Caki2 (cell line): ENCODE measurements at regions not wholly inside any gene's neighbourhood (a gene's known extent, or its start where the extent isn't known, plus 50 kb on each side); places are given as distances from the start of the nearest gene placed in this dataset.
A peak's percentile ranks its signal among the peaks of the same experiment; 100 is the strongest.
"Not testable (repeated sequence)": the region's sequence is repeated elsewhere in the genome, so short reads cannot be mapped to it uniquely, and the experiment has no call there.

Source experiments
- DNase-seq: peaks from one replicate; pipeline ENCODE4 v3.0.0-alpha.2; 2015; ENCODE audit warnings: low read depth
- in situ Hi-C: cut with HindIII; loops from 2 replicates; pipeline ENCODE4 v1.10.0; 2016; ENCODE audit warnings: low sequenced_read_pairs, low pct_unique_long_range_greater_than_20kb, mixed read lengths

GRCh38 chr21:14841511-14842472 lies 223.0 kb downstream of the NRIP1 start:
- no peak for DNase-seq
- in situ Hi-C loops, result no loop called here

DNA sequence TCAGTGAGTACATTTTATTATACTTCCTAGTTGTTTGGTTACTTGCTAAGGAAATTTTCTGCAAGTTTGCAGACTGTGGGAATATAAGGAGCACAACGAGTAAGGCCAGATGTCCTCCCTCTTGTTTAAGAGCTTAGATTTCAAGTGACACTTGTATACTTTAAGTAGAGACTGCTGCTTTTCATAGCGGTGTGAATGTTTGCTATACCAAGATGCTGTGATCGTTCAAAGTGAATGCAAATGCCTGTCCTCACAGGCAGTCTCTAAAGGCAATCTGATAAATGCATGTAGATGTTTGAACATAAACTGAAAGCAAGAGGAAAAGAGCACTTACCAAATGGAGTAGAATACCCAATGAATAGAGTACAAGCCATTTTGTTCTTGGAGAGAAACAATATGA lies 226.4 kb downstream of the NRIP1 start:
- in situ Hi-C loops, result no loop called here
- no peak for DNase-seq

DNA sequence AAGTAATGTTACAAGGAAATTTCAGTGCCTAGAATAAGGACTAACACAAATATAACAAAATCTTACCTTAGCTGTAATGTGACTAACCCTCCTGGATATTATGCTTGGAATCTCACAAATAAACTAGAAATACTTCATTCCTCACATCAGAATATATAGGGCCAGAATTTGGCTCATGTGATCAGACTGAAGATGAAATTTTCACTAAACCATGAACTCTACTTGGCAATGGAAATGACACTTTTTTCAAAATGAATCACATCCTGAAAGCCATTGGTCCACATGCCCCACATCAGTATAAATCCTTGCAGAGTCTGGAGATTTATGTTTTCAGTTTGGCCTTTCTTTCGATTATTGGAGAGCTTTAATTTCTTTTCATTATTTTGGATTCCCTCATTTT lies 227.8 kb downstream of the NRIP1 start:
- DNase-seq, result no peak
- in situ Hi-C loops, result no loop called here

- in situ Hi-C loops, result no loop called here
- no peak for DNase-seq
Measured at GRCh38 chr21:14833666-14834351, 231.0 kb downstream of the NRIP1 start.

DNA sequence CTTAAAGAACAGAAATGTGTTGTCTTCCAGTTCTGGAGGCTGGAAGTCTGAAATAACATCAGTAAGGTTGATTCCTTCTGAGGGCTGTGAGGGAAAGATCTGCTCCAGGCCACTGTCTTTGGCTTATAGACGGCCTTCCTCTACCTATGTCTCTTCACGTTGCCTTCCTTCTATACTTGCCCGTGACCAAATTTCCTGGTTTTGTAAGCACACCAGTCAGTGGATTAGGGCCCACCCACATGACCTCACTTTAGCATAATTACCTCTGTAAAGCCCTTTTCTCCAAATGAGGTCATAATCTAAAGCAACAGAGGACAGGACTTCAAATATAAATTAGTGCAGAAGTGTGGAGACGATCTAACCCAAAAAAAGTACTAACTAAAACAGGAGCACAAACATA lies 231.6 kb downstream of the NRIP1 start:
- in situ Hi-C loops, result no loop called here
- DNase-seq, result no peak

DNA sequence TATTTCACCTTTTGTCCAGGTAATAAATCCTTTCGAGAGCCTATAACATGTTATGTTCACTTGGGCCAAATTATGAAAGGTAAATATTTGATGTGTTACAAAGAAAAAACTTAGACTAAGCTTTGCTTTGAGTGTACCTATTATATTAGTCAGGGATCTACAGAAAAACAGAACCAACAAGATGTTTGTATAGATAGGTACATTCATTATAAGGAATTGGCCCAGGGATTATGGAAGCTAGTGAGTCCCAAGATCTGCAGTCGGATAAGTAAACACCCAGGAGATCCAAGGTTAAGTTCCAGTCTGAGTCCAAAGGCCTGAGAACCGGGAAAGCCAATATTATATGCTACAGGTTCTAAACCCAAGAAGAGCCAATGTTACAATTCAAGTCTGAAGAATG lies 234.5 kb downstream of the NRIP1 start:
- no peak for DNase-seq
- in situ Hi-C loops, result no loop called here

DNA sequence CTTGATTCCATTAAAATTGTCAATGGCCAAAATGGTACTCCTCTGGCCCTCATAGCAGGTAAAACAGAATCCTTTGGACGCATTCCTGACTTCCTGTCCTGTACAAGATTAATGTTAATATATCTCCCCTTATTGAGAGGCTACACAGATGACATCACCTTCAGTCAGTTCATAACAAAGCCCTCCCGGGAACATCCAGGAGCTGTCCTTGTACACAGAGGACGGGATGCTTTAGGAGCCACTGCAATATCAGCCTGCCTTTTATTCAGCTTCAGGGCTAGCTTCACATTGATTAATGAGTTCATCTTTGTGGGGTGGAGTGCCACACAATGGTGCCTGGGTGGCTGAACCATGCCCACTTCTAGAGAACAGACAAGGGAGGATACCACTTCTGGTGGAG lies 235.1 kb downstream of the NRIP1 start:
- DNase-seq, result no peak
- in situ Hi-C loops, result no loop called here

DNA sequence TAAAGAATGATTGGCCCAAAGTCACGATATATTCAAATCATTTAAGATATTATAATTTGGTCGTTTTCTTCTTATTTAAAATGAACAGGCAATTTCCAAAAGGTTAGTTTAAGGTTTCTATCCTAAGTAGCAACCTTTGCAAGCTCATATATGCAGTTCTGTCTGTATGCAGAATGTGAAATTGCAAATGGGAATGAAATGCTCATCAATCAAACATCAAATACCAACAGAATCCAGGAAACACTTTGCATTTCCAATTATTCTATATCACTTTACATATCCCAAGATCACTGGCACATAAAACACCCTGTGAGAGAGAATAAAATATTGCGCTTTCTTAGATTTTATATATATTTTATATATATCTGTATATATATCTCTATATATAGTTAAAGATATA lies 237.3 kb downstream of the NRIP1 start:
- in situ Hi-C loops, result no loop called here
- no peak for DNase-seq

- in situ Hi-C loops, result no loop called here
- DNase-seq, result no peak
Measured at GRCh38 chr21:14826630-14827029, 238.2 kb downstream of the NRIP1 start.

GRCh38 chr21:14825514-14825974 lies 239.3 kb downstream of the NRIP1 start:
- in situ Hi-C loops, result no loop called here

DNA sequence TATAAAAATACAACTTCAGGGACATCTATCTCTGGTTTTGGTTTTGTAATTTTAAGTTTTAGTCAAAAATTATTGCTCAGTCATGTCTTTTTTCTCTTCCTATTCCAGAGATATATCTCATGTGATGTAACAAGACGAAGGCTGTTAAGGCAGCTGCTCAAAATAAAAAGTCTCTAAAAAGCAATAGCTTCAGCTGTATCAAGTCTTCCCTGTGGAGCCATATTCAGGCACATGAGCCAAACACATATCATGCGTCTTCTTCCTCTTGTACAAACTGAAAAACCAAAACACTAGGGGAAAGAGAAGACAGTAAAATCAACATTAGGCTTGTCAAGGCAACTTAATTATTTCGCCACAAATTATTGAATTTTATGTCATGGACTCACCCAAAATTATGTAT lies 240.7 kb downstream of the NRIP1 start:
- in situ Hi-C loops, result no loop called here
- no peak for DNase-seq

More at GRCh38 chr21:14825514-14825974, 239.3 kb downstream of the NRIP1 start:
- DNase-seq, result no peak

DNA sequence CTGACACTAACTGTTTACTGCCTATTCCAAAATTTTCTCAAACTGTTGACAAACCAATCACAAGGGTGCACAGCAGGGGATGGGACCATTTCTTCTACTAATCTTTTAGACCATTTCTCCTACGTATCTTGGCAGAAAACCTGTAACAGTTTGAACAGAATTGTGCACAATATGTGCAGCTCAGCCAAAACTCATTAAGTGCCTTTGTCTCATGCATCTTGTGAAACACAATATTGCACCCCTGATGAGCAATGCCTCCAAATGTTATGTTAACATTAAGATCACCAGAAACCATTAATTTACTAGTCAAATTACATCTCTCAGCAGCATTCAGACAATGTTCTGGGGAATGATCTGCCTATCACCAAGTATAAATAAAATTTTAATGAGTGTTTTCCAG lies 247.5 kb downstream of the NRIP1 start:
- DNase-seq, result no peak
- in situ Hi-C loops, result no loop called here

DNA sequence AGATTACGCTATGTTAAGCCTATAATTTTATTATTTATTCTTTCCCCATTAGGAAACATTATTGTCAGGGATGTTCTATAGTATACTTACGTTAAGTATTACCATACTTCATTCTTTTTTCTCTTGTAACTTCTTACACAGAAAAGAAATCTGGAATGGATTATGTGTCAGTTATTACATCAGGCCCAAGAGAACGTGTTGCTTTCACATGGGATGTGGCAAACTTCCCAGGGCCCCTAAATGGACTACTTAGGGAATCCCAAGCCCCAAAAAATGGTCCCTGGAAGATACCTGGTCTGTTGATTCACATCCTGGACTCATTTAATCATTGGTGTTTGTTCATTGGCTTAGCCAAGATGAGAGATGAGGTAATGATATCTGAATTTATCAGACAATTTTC lies 249.8 kb downstream of the NRIP1 start:
- no peak for DNase-seq
- in situ Hi-C loops, result no loop called here

DNA sequence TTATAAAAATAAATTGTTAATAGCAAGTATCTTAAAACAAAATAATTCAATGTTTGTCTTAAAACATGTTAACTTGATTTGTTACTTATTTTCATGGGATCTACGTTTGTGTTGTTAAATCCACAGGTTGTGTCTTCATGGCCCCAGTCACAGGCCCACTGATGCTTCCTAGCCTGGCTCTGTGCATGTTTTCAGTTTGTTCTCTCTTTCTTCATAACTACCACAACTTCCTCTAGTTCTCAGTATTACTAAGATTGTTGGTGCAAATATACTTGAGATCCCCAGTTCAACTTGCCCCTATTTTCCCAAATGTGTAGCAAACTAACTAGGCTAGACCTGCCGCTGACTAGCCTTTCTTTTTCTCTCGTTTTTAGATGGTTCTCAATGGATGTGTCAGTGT lies 250.5 kb downstream of the NRIP1 start:
- in situ Hi-C loops, result no loop called here

GRCh38 chr21:14804170-14804569 lies 258.1 kb upstream of the SAMSN1 start:
- in situ Hi-C loops, DNase-seq: not testable (repeated sequence)

More for the DNA sequence above, 250.5 kb downstream of the NRIP1 start:
- no peak for DNase-seq

DNA sequence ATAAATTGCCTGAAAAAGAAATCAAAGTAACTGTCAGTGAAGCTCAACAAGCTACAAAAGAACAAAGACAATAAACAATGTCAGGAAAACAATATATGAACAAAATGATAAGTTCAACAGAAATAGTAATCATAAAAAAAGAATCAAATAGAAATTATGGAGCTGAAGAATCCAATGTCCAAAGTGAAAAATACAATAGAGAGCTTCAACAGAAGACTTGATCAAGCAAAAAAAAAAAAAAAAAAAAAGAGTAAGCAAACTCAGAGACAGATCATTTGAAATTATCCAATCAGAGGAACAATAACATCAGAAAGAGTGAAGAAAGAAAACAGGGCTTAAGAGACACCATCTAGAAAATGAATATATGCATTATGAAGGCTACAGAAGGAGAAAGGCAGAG lies 251.4 kb upstream of the SAMSN1 start:
- DNase-seq, result peak; percentile 1
- in situ Hi-C loops, result no loop called here

DNA sequence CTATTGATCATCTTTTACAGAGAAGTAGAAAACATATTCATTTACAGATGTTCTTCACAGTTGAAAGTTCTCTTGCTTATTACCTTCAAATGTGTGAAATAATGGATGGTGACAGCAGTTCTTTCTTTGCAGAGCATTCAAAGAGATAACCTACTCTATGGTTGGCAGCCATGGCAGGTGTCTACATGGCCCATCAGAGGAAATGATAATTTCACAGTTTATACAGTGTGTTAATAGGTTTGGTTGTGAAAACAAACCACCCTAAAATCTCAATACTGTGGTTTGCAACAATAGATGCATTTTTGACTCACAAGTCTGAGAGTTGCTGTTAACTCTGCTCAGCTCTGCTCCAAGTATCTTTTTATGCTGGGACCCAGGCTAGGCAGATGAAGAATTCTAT lies 241.2 kb upstream of the SAMSN1 start:
- in situ Hi-C loops, result no loop called here
- DNase-seq, result no peak

- in situ Hi-C loops, result no loop called here
- no peak for DNase-seq
Measured at GRCh38 chr21:14785679-14786078, 239.6 kb upstream of the SAMSN1 start.

DNA sequence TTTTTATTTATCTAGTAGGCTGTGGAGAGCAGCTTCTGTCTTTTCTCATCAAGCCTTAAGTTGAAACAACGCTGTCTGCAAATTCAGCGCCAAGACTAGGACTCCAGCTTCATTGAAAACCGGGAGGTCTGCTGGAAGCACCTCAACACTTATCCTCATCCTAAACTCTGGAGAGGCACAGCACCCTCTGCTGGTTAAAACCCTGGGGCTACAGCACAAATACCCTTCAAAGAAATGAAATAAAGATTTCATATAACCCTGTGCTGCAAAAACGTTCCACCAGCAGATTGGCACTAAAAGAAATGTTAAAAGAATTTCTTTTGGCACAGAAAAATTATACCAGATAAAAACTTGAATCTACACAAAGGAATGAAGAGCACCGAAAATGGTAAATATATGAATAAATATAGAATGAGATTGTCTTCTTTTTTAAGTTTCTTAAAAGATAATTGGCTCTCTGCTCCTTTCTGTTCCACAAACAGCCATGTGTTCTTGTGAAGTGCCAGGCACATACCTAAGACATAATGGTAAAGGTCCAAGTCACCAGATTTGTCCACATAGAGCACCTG lies 227.7 kb upstream of the SAMSN1 start:
- DNase-seq, result no peak
- in situ Hi-C loops, result no loop called here
